RKO (cell line): ENCODE measurements at regions not wholly inside any gene's neighbourhood (a gene's known extent, or its start where the extent isn't known, plus 50 kb on each side); places are given as distances from the start of the nearest gene placed in this dataset.

Source experiments
- DNase-seq: peaks from one replicate; pipeline ENCODE4 v3.0.0-alpha.2; 2016; ENCODE audit warnings: low spot score

DNA sequence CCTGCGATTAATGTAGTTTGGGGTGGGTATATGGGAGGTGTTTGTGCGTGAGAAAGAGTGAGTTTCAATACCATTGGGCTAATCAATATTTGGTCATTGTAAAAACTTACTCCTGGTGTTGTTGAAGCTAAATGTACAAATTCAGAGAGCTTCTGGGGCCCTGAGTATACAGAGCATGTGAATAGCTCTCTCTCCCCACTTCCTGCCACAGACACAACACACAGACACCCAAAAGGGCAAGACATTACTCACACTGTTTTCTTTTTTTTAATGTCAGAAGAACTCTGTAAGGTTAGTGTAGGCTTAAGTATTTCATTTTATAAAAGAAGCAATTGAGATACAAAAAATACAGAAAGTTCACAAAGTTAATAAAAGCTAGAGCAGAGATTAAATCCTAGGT lies 151.3 kb upstream of the KCNIP4 start:
- DNase-seq, result no peak

GRCh38 chr4:22097596-22097995 lies 149.0 kb upstream of the KCNIP4 start:
- DNase-seq, result no peak

- DNase-seq, result no peak
These were observed 145.6 kb upstream of the KCNIP4 start for GRCh38 chr4:22094217-22094616.

DNA sequence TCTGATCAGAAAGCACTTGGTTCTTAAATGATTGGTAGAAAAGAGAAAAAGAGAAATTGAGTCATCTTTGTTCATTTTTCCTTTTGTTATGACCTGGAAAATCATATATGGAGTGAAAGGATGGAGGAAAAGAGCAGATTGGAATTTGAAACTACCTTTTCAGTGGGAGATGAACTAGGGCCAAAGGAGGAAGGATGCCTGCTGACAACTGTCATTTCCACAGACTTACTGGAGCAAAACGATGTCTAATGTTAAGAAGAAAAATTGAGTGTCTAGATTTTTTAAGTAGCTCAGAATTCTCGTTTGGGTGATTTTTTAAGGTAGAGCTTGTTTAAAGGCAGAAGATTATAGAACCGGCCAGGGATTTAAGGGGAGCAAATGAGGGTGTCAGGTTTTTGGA lies 144.6 kb upstream of the KCNIP4 start:
- DNase-seq, result no peak

DNA sequence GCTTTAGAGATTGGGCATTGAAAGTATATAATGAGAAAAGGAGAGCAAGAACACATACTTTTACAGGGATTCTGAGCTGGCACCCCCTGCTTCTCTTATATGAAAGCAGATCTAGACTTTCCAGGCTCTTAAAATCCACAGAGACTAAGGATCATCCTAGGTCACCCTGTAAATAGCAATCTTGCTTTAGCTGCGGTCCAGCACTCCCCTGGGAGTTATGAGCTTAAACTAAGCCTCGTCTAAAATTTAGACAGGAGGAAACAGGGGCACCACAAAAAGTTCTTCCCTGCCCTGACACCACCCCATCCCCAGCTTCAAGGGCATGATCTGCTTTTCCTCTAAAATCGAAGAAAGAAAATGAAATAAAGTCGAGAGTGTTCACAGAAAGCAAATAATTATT lies 143.3 kb upstream of the KCNIP4 start:
- no peak for DNase-seq

DNA sequence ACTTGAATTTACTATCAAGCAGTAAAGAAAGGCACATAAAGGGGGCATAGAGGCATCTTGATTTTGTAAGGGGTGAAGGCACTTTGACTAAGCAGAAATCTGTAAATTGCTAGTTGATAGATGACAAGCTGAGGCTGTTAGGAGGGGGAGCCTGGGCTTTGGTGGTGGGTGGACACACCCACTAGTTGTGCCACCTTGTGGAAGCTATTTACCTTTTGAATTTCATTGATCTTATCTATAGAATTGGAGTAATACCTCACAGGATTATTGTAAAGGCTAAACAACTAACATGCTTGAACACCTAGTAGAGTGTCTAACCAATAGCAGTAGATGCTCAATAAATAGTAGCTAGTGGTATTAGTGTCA lies 142.8 kb upstream of the KCNIP4 start:
- DNase-seq, result no peak

DNA sequence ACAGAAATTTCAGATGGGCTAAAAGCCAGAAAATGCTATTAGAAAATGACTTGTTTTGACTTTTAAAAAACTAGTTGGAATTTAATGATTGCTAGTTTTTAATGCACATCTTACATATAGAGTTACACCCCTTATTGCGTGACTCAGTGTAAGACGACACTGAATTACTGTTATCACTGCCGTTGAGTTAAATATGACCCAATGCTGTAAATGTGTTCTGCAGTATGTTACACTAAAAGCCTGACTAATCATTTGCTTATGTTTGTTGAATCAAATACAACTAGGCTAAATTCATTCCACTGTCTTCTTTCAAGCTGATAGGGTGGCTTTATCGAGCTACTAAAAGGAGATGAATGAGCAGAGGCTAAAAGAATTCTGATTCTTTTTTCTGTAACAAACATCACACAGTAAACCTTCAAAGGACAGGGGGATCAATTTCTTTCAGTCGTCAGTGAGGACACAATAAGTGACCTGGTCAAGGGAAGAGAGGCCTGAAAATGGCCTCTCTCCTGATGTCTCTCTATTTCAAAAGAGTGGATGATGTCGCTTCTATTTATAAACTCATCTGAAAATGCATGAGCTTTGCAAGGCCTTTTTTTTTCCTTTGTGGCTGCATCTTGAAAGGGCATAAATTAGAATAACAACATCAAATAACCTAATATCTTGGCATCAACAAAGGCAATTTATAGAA lies 142.2 kb upstream of the KCNIP4 start:
- DNase-seq, result no peak

- DNase-seq, result no peak
These were observed 129.0 kb upstream of the KCNIP4 start for GRCh38 chr4:22077571-22077970.

GRCh38 chr4:22072726-22073125 lies 124.2 kb upstream of the KCNIP4 start:
- DNase-seq, result no peak

DNA sequence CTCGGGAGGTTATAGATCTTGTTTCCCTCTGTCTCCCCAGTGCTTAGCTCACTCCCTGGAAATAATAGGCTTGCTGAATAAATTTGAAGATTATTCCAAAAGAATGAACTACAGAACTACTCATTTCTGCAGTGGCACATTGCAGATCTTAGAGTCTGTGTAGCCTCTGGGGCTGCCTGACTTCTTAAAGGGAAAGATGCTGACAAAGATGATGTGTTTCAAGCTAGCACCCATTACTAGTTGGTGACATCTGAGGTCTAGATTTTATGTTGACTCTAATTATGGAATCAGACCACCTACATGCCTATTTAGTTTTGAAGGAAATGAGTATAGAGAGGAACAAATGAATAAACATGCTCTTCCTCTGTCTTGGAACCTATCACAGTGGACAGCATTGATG lies 123.7 kb upstream of the KCNIP4 start:
- no peak for DNase-seq

DNA sequence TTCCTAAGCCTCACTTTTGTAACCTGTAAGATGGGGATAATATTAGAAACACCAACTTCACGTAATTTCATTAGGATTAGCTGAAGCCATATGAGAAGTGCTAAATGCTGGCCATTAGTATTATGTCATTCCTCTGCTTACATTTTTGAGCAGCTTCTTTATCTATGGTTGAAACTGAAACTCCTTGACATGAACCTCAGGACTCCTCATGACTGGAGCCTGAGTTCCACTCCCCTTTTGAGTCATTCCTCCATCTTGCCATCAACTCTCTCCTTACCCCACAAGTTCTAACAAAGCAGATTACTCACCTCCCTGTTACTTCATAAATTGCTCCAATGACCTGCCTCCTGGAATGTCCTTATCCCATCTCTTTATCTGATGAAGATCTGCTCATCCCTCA lies 123.2 kb upstream of the KCNIP4 start:
- peak; percentile 0 for DNase-seq

GRCh38 chr4:22070256-22070655 lies 121.7 kb upstream of the KCNIP4 start:
- DNase-seq, result no peak

GRCh38 chr4:22063613-22064012 lies 115.0 kb upstream of the KCNIP4 start:
- DNase-seq, result no peak

DNA sequence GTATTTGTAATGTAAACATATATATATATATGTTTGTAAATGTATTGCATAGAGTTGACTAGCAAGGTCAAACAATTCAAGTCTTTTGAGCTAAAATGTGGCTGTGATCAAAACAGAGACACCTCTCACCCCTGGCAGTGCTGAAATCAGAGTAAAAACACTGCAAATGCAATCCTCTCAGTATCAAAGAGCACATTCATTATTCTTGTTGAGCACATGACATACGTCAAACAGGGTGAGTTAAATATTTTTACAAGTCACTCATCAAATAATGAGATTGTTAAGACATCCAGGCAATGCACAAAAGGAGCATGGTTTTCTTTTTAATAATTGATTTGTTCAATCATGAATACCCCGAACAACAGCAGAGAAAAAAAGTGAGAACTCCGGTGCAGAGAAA lies 114.1 kb upstream of the KCNIP4 start:
- no peak for DNase-seq

DNA sequence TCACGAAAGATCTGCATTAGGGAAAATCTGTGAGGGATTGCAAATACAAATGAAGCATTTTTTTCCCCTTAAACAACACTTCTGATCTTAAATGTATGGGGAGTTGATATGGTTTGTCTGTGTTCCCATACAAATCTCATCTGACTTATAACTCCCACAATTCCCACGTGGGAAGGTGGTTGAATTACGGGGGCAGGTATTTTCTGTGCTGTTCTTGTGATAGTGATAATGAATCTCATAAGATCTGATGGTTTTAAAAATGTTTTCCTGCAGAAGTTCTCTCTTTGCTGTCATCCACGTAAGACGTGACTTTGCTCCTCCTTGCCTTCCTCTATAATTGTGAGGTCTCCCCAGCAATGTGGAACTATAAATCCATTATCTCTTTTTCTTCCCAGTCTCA lies 107.4 kb upstream of the KCNIP4 start:
- DNase-seq, result no peak

DNA sequence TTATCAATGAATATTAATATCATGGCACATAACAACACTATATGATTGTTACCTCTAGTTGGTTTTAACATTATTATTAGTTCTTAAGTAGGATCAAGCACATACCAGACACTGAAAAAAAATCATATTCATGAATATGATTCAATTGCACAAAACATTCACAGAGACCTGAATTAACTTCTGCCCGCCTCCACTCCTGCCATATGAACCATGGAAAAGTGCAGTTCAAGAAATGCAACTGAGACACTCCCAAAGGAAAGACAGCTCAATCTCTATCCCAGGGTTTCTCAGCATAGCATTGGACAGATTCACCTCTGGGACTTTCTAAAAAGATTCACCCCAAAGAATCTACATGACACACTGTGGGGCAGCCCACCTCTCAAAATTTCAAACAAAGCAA lies 103.5 kb upstream of the KCNIP4 start:
- no peak for DNase-seq

DNA sequence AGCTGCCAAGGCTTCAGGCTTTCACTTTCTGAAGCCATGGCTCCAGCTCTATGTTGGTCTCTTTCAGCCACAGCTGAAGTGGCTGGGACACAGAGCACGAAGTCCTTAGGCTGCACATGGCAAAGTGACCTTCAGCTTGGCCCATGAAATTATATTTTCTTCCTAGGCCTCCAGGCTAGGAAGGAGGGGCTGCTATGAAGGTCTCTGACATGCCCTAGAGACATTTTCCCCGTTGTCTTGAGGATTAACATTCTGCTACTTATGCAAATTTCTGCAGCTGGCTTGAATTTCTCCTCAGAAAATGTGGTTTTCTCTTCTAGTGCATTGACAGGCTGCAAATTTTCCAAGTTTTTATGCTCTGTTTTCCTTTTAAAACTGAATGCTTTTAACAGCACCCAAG lies 99.8 kb upstream of the KCNIP4 start:
- DNase-seq, result no peak

DNA sequence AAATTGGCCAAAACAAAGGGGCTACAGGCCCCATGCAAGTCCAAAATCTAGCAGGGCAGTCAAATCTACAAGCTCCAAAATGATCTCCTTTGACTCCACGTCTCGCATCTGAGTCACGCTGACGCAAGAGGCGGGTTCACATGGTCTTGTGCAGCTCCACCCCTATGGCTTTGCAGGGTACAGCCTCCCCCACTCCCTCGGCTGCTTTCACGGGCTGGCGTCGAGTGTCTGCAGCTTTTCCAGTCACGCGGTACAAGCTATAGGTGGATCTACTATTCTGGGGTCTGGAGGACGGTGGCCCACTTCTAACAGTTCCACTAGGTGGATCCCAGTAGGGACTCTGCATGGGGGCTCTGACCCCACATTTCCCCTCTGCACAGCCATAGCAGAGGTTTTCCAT lies 99.2 kb upstream of the KCNIP4 start:
- no peak for DNase-seq

DNA sequence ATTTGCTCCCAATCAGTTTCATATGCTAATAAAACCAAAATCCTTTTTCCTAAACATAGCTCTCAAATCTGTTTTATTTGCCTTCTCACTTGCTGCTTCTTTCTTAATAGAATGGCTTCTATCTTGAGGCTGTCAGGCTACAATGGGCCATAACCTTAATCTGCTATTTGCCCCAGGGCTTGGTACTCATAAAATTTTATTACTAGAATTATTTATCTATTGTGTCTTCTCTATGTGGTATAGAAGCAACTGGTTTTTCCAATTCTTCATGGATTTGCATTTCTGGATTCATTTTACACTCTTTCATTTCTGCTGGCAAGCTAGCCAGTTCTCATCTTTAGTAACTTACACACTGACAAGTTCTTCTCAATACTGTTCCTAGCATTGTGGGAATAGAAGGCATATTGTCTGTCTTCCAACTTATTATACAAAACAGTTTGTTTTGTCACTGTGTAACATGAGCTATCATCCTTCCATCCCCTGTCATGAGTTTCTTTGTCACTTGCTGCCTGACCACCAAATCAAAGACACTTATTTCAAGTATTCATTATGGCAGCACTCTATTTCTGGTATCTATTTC lies 96.6 kb upstream of the KCNIP4 start:
- DNase-seq, result no peak

- no peak for DNase-seq
These were observed 82.9 kb upstream of the KCNIP4 start for GRCh38 chr4:22031423-22031822.

- no peak for DNase-seq
These were observed 82.3 kb upstream of the KCNIP4 start for GRCh38 chr4:22030881-22031280.

- DNase-seq, result no peak
These were observed 81.7 kb upstream of the KCNIP4 start for GRCh38 chr4:22030307-22030706.

DNA sequence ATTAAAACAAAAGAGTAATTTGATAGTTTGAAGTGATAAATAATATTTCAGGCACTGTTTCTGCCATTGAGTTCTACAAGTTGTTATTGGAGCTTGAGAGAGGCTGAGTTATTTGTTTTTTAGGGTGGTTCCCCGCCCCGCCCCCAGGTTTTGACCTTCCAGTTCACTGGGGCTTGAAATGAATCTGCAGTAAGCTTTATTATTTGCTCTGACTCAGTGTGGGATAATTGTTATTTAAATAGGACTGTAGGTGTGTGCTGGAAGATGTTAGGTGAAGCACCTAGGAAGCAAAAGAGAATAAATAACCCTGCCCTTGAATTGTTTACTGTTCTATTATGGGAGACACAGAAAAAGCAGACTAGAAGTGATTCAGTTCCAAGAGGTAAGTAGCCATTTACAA lies 81.2 kb upstream of the KCNIP4 start:
- no peak for DNase-seq

DNA sequence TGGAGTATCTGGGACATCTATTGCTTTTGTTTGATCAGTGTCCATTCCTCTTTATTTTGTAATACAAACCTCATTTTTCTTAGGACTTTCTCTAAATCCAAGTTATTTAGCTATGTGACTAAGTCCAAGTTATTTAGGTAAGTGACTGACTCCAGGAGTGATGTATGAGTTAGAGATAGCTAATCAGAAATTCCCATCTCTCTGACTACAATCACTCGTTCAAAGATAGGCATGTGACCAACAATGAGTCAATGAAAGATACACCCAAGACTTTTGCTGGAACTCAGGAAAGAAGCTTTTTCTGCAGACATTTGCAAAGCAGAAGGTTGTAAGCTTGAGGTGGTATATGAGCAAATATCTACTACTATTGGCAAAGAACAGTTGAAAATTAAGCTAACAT lies 72.5 kb upstream of the KCNIP4 start:
- no peak for DNase-seq
